GM12874 (cell line): ENCODE measurements at regions not wholly inside any gene's neighbourhood (a gene's known extent, or its start where the extent isn't known, plus 50 kb on each side); places are given as distances from the start of the nearest gene placed in this dataset.

Source experiments
- TF ChIP-seq, protein P1 (sequence below): IDR thresholded peaks from 2 replicates; pipeline ENCODE4 v1.5.1; 2011; ENCODE audit warnings: low read depth, mild to moderate bottlenecking, control low read depth, low read length, moderate library complexity; ENCODE audit not compliant: insufficient read depth

DNA sequence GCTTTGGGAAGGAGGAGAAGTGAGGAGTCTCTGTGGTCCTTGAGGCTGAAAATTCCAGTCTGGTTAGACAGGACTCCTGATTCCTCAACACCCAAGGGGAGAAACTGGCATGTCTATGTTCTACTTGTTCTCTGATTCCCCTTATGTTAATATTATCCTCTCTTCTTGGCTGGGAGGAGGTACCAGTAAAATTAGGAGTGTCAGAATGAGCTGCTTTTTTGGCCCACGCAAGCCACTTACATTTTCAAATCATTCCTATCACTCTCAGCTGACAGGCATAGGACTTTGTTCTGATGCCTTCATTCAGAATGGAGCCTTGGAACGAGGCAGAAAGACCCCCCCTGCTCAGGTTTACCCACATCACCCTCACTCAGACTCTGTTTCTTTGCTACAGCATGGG, 1077.2 kb downstream of the BCL11B start:
- TF ChIP-seq, protein P1, sequence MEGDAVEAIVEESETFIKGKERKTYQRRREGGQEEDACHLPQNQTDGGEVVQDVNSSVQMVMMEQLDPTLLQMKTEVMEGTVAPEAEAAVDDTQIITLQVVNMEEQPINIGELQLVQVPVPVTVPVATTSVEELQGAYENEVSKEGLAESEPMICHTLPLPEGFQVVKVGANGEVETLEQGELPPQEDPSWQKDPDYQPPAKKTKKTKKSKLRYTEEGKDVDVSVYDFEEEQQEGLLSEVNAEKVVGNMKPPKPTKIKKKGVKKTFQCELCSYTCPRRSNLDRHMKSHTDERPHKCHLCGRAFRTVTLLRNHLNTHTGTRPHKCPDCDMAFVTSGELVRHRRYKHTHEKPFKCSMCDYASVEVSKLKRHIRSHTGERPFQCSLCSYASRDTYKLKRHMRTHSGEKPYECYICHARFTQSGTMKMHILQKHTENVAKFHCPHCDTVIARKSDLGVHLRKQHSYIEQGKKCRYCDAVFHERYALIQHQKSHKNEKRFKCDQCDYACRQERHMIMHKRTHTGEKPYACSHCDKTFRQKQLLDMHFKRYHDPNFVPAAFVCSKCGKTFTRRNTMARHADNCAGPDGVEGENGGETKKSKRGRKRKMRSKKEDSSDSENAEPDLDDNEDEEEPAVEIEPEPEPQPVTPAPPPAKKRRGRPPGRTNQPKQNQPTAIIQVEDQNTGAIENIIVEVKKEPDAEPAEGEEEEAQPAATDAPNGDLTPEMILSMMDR: no peak

DNA sequence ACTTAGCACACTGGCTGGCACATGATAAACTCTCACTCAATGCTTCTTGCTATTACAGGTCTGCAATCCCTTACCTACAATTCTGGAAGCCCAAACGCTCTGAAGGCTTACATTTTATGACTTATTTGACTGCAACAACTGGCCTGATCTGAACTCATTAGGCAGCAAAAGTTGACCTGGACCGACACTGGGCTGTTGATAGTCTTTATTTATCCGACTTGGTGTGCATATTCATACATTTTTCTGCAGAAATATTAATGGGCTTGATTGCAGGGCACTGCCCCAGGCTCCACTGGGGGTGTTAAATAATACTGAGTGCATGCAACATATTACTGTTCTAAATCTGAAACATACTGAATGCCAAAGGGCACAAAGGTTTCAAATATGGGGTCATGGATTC, 1076.7 kb downstream of the BCL11B start:
- TF ChIP-seq, protein P1: no peak

DNA sequence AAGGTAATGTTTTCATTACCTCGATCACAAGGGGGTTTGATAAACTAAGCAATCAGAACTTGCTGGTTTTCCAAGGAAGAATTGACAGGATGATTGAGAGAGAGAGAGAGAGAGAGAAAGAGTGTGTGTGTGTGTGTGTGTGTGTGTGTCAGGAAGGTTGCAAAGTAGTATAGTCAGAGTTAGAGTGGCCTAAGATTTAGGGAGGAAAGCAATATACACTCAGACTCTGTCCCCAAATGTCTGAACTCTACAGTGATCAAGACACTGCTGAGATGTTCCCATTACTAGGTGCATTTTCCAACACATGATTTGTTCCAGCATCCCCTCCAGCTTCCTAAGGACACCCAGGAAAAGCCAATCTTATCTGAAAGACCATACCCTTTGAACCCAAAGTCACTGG, 1074.1 kb downstream of the BCL11B start:
- TF ChIP-seq, protein P1: no peak

DNA sequence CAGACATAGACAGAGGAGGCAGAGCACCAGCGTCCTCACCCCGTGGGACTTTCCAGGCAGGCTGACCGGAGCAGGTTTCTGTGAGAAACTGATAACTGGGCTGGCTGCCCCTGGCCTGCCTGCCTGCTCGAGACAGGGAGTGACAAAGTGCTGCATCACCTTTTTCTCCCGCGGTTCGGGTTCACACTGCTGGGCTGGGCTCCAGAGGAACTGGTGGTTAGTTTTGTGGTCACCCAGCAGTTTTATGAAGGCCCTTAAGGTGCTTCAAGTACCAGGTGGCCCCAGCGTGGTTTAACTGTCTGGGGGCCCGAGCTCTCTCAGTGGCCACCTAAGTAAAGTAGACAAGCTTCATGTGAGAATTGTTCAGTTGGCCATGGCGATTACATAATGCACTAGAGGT, 1073.6 kb downstream of the BCL11B start:
- TF ChIP-seq, protein P1: no peak

DNA sequence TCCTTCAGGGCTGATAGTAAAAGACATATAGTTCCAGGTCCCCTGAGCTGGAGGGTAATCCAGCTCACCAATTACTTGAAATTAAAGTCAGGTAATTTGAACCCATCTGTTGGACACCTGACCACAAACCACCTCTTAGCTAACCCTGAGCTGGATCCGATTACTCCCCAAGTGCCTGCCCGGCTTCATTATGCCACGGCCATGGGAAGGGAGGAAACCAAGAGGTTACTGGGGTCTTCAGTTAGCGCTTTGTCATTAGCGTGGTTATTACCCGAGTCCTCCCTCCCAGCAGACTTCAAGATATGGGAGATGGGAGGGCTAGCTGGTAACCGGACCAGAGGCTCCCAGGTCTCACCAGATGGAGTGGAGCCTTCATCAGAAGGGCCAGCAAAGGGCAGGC, 1071.4 kb downstream of the BCL11B start:
- TF ChIP-seq, protein P1: no peak

DNA sequence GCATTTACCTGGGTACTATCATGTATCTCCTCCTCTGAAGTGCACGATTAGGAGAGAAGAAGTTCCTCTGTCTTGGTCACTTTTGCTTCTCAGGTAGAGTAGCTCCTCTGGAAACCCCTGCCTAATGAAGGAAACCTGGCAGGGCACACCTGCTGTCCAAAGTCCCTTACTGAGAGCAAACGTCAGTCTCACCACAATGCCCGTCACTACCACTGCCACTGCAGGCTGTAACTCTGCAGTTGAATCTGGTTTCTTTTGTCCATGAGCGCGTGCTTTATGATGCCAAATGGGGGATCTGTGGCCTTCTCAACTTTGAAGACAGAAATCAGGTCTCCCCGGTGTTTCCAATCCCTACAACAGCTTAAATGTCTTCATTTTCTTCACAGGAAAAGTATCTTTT, 1068.6 kb downstream of the BCL11B start:
- TF ChIP-seq, protein P1: no peak

DNA sequence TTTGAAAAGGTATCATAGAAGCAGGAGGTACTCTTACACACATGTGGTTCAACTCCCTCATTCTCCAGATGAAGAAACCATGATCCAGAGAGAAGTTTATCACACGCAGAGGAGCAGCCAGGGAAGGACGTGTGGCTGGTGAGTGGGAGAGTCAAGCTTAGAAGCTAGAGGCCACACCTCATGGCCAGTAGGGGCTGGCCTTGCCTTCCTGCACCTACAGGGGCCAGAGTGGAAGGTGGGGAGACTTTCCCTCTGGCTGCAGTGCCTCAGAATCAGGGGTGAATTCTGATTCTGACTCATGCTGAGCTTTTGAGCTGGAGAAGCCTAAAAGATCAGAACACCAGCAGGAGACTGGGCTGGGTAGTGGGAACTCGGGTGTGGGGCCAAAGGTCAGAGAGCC, 1067.9 kb downstream of the BCL11B start:
- TF ChIP-seq, protein P1: no peak

DNA sequence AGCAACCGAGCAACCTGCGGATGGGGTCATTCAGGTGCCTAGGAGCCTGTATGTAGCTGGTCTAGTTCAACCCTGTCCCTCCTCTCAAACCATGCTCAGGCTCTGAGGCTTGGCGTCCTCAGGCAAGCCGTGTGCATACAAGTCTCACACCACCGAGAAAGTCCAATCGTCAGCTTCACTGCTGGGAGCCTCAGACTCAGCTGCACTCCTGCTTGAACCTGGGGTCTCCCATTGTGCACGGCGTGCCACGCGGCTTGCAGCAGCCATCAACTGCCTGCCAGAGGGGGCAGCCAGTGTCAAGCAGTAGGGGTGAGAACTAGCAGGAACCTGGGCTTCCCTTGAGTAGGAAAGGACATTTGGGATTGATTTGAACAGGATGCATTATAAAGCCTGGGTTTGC, 1064.6 kb downstream of the BCL11B start:
- TF ChIP-seq, protein P1: no peak
